MM.1S (cell line): ENCODE measurements at regions not wholly inside any gene's neighbourhood (a gene's known extent, or its start where the extent isn't known, plus 50 kb on each side); places are given as distances from the start of the nearest gene placed in this dataset.
A peak's percentile ranks its signal among the peaks of the same experiment; 100 is the strongest.

ENCODE experiments used
- DNase-seq: peaks from one replicate; pipeline ENCODE4 v3.0.0-alpha.2; 2015
- H2AFZ ChIP-seq: fragments of 300-600 bp; sonication (generic); 2 replicates; pipeline ENCODE4 v1.6.0; 2016; ENCODE audit warnings: antibody characterized with exemption, low read length
- H3F3A ChIP-seq: fragments of 300-600 bp; sonication (generic); 2 replicates; pipeline ENCODE4 v1.6.1; 2016; ENCODE audit warnings: mild to moderate bottlenecking, antibody characterized with exemption, low read length, moderate library complexity, mixed read lengths; ENCODE audit not compliant: insufficient read depth
- H3K27ac ChIP-seq: fragments of 300-600 bp; sonication (generic); 2 replicates; pipeline ENCODE4 v1.5.1; 2016; ENCODE audit warnings: mild to moderate bottlenecking, low read length
- H3K27me3 ChIP-seq: fragments of 300-600 bp; sonication (generic); replicated peaks from 2 replicates; pipeline ENCODE4 v1.6.0; 2016; ENCODE audit warnings: low read length; ENCODE audit not compliant: insufficient read depth
- H3K36me3 ChIP-seq: fragments of 300-600 bp; sonication (generic); replicated peaks from 2 replicates; pipeline ENCODE4 v1.6.1; 2016; ENCODE audit warnings: mild to moderate bottlenecking, low read length, mixed read lengths; ENCODE audit not compliant: insufficient read depth
- H3K4me1 ChIP-seq: fragments of 300-600 bp; sonication (generic); 2 replicates; pipeline ENCODE4 v1.6.1; 2016; ENCODE audit warnings: low read length, mixed read lengths
- H3K4me2 ChIP-seq: fragments of 300-600 bp; sonication (generic); 2 replicates; pipeline ENCODE4 v1.6.0; 2016; ENCODE audit warnings: low read depth, low read length
- H3K4me3 ChIP-seq: fragments of 300-600 bp; sonication (generic); 2 replicates; pipeline ENCODE4 v1.5.1; 2016; ENCODE audit warnings: low read length, mixed read lengths
- H3K79me2 ChIP-seq: fragments of 300-600 bp; sonication (generic); 2 replicates; pipeline ENCODE4 v1.6.1; 2016; ENCODE audit warnings: mixed run types, low read length, mixed read lengths
- H3K9ac ChIP-seq: fragments of 300-600 bp; sonication (generic); 2 replicates; pipeline ENCODE4 v1.6.1; 2016; ENCODE audit warnings: low read length, mixed read lengths
- H3K9me2 ChIP-seq: fragments of 300-600 bp; sonication (generic); replicated peaks from 2 replicates; pipeline ENCODE4 v1.6.1; 2016; ENCODE audit warnings: mild to moderate bottlenecking, low read length, mixed read lengths; ENCODE audit not compliant: insufficient read depth
- H3K9me3 ChIP-seq: fragments of 300-600 bp; sonication (generic); replicated peaks from 2 replicates; pipeline ENCODE4 v1.6.1; 2016; ENCODE audit warnings: mild to moderate bottlenecking, low read length, mixed read lengths; ENCODE audit not compliant: insufficient read depth
- H4K20me1 ChIP-seq: fragments of 300-600 bp; sonication (generic); 2 replicates; pipeline ENCODE4 v1.6.1; 2016; ENCODE audit warnings: mild to moderate bottlenecking, low read length, moderate library complexity, mixed read lengths; ENCODE audit not compliant: insufficient read depth
- EZH2 ChIP-seq: fragments of 300-600 bp; sonication (generic); optimal IDR thresholded peaks from 2 replicates; pipeline ENCODE3; 2017; ENCODE audit warnings: low read depth, mild to moderate bottlenecking, antibody characterized with exemption, low read length, mixed read lengths
- EZH2phosphoT487 ChIP-seq: fragments of 300-600 bp; sonication (generic); IDR thresholded peaks from 2 replicates; pipeline ENCODE4 v1.6.1; 2018; ENCODE audit warnings: antibody characterized with exemption, low read length
- TF ChIP-seq, protein P1 (sequence below): fragments of 300-600 bp; sonication (generic); IDR thresholded peaks from 2 replicates; pipeline ENCODE4 v1.5.1; 2016; ENCODE audit warnings: antibody characterized with exemption, low read length, mixed read lengths

DNA sequence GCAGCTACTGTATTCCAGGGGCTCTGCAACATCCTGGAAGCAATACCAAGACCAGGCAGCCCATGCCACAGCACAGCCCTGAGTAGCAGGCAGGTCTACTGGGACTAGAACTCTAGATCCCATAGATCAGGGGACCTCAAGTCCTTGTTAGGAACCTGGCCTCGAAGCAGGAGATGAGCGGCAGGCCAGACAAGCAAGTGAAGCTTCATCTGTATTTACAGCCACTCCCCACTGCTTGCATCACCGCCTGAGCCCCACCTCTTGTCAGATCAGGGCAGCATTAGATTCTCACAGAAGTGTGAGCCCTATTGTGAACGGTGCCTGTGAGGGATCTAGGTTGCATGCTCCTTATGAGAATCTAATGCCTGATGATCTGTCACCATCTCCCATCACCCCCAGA lies 295.7 kb upstream of the TNRC6C start:
- Histone ChIP-seq H3F3A (peaks cover 18% of the 10 kb centered on the region), H3K4me2 (no peak overlapping the region), H4K20me1 (no peaks in the 10 kb centered on the region), H3K79me2 (no peaks in the 10 kb centered on the region), H3K9me3 (no peaks in the 10 kb centered on the region), H3K36me3 (no peaks in the 10 kb centered on the region), H2AFZ (no peak overlapping the region), H3K9me2 (no peaks in the 10 kb centered on the region), H3K27ac (no peak overlapping the region), H3K9ac (no peak overlapping the region), H3K4me1 (peaks cover 21% of the 10 kb centered on the region), H3K27me3 (no peaks in the 10 kb centered on the region), H3K4me3 (no peak overlapping the region)
- no peak for TF ChIP-seq EZH2phosphoT487
- TF ChIP-seq, protein P1, sequence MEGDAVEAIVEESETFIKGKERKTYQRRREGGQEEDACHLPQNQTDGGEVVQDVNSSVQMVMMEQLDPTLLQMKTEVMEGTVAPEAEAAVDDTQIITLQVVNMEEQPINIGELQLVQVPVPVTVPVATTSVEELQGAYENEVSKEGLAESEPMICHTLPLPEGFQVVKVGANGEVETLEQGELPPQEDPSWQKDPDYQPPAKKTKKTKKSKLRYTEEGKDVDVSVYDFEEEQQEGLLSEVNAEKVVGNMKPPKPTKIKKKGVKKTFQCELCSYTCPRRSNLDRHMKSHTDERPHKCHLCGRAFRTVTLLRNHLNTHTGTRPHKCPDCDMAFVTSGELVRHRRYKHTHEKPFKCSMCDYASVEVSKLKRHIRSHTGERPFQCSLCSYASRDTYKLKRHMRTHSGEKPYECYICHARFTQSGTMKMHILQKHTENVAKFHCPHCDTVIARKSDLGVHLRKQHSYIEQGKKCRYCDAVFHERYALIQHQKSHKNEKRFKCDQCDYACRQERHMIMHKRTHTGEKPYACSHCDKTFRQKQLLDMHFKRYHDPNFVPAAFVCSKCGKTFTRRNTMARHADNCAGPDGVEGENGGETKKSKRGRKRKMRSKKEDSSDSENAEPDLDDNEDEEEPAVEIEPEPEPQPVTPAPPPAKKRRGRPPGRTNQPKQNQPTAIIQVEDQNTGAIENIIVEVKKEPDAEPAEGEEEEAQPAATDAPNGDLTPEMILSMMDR, result no peak
- no peak for TF ChIP-seq EZH2
- no peak for DNase-seq

DNA sequence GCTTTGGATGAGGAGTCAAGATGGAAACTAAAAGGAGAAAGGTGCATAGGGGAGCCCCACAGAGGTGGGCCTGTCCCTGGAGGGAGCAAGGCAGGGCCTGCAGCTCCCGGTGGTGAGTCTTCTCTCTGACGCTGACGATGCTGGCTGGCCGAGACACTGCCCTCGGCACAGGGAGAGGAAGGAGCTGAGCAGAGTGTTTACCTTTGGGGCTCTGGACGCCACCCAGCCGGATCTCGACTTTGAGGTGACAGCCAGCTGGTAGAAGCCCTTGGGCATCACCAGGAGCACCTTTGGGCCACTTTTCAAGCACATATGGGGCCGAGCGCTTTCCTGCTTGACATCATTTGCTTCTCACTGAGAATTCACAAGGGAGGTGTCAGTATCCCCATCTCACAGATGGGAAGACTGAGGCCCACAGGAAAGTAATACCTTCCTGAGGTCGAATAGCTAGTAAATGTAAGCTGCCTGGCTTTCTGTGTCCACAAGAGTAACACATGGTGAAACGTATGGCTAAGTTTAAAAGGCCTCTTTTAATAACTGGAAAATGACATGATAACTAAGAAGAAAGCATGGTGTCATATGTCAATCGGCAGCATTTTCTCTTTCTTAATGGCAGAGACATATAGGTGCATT lies 294.3 kb upstream of the TNRC6C start:
- H3K9me2 ChIP-seq, result no peaks in the 10 kb centered on the region
- no peaks in the 10 kb centered on the region for H4K20me1 ChIP-seq
- no peaks in the 10 kb centered on the region; the same call in 1 of the 2 replicates for H3K9me3 ChIP-seq
- TF ChIP-seq EZH2 (no peak), EZH2phosphoT487 (no peak)
- TF ChIP-seq, protein P1, result no peak
- H3F3A ChIP-seq, result peaks cover 23% of the 10 kb centered on the region
- H3K27me3 ChIP-seq, result no peaks in the 10 kb centered on the region
- H2AFZ ChIP-seq, result no peak overlapping the region
- DNase-seq, result no peak
- H3K36me3 ChIP-seq, result no peaks in the 10 kb centered on the region
- no peak overlapping the region for H3K4me2 ChIP-seq
- H3K4me3 ChIP-seq, result no peak overlapping the region
- H3K79me2 ChIP-seq, result peaks cover 3% of the 10 kb centered on the region
- H3K27ac ChIP-seq, result no peak overlapping the region
- H3K4me1 ChIP-seq, result peaks cover 17% of the 10 kb centered on the region
- no peak overlapping the region for H3K9ac ChIP-seq

DNA sequence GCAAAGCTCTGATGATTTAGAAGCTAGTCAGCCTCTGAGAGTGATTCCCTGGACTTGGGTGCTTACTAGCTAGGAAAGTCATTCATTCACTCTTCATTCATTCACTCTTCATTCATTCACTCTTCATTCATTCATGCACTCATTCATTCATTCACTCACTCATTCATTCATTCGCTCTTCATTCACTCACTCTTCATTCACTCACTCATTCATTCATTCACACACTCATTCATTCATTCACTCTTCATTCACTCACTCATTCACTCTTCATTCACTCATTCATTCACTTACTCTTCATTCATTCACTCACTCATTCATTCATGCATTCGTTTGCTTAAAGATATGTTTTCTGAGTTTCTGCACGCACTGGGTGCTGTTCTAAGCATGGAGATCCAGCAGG lies 292.7 kb upstream of the TNRC6C start:
- H3K4me2 ChIP-seq, result peak overlapping the region; percentile 73
- no peak overlapping the region for H3K4me3 ChIP-seq
- peaks cover 4% of the 10 kb centered on the region for H3K79me2 ChIP-seq
- H3K27ac ChIP-seq, result peak overlapping the region; percentile 93
- no peaks in the 10 kb centered on the region; the same call in 1 of the 2 replicates for H3K9me3 ChIP-seq
- H4K20me1 ChIP-seq, result no peaks in the 10 kb centered on the region
- no peaks in the 10 kb centered on the region for H3K27me3 ChIP-seq
- peaks cover 17% of the 10 kb centered on the region for H3K4me1 ChIP-seq
- TF ChIP-seq, protein P1, result no peak
- TF ChIP-seq EZH2 (no peak), EZH2phosphoT487 (no peak)
- H3K36me3 ChIP-seq, result no peaks in the 10 kb centered on the region
- DNase-seq, result no peak
- peak overlapping the region; percentile 72; the same call in 1 of the 2 replicates for H2AFZ ChIP-seq
- H3F3A ChIP-seq, result peaks cover 23% of the 10 kb centered on the region
- H3K9ac ChIP-seq, result no peak overlapping the region
- no peaks in the 10 kb centered on the region for H3K9me2 ChIP-seq
